Fibroblast of the aortic adventitia (primary cell): ENCODE measurements at regions not wholly inside any gene's neighbourhood (a gene's known extent, or its start where the extent isn't known, plus 50 kb on each side); places are given as distances from the start of the nearest gene placed in this dataset.

Experiments
- DNase-seq: peaks from one replicate; pipeline ENCODE4 v3.0.0-alpha.2; 2010; ENCODE audit warnings: low read depth
- H3K4me3 ChIP-seq: 2 replicates; pipeline ENCODE4 v1.5.1; 2011; ENCODE audit warnings: low read depth, mild to moderate bottlenecking, control low read depth, low read length, moderate library complexity
- CTCF ChIP-seq: IDR thresholded peaks from 2 replicates; pipeline ENCODE4 v1.5.1; 2011; ENCODE audit warnings: mild to moderate bottlenecking, low read length, control low read depth, inconsistent platforms; ENCODE audit not compliant: insufficient read depth

DNA sequence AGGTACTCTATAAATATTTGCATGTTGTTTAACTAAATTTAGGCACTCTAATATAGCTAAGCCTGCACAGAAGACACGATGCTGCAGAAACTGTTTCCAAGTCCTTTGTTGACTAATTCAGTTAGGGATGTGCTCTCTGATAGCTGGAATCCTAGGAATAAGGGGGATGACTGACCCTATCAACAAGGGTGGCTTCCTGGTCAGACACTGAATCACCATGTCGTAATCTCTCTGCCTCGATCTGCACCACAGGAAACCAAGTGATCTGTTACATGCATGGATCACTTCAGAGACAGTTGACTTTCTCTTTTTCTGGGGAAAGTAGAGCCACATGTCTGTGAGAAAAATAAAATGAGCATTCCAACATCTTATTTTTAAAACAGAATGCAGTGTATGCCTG, 169.1 kb downstream of the GUCY2F start:
- H3K4me3 ChIP-seq: no peak overlapping the region
- DNase-seq: no peak
- no peak for TF ChIP-seq CTCF

DNA sequence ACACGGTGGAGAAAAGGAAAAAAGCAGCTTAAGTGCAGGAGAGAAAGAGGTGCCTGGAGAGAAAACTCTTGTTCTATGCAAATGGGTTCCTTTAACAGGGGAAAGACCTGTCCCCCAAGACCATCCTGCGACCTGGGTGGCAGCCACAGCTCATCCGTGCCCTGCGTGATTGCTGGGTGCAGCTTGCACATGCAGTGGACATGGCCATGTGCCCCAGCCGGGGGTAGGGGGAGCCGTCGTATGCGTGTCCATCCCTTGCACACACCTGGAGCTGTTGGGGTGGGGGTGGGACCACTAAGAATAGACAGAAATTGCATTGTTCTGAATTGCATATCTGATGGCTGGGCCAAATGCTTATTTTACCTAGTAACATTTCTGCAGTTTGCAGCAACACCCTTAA, 171.9 kb downstream of the GUCY2F start:
- DNase-seq: no peak
- TF ChIP-seq CTCF: no peak

DNA sequence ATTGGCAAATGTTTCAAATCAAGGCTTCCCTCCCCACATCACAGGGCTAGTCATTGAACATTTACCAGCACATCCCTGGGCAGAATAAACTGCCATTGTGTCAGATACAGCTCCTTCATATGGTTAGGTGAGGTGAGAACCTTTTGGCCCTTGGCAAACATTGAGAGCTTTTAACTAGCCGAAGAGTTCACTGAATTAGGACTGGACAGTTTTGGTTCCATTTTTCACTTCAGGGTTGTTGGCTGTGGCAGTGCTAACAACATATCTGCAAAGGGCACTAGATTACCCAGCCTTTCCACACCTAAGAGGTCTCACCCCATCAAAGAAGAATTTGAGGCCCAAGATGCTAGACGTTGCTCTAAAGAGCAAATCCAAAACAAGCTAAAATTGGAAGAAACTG, 180.7 kb downstream of the GUCY2F start:
- H3K4me3 ChIP-seq: no peak overlapping the region
- DNase-seq: no peak
- no peak for TF ChIP-seq CTCF

More for the DNA sequence above, 171.9 kb downstream of the GUCY2F start:
- no peak overlapping the region for H3K4me3 ChIP-seq

DNA sequence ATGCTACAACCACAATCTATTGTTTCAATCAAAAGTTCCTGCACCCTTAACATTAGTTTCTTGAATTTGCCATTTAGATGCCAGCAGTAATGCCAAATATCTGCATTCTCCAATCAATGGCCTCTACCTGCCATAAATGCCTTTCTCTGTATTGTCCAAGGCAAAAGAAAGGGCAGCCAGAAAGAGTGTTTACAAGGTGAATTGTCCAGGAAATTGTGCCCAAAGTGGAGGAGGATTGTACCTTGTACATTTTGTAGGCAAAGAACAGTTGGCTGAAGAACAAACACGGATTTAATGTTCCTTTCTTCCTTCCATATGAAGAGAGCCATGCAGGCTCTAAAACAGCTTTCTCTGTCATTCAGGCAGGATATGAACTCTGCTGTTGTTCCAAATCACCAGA, 181.5 kb downstream of the GUCY2F start:
- TF ChIP-seq CTCF: no peak
- no peak for DNase-seq
- no peak overlapping the region for H3K4me3 ChIP-seq

GRCh38 chrX:109299091-109299490, 182.8 kb downstream of the GUCY2F start:
- DNase-seq: peak; percentile 2

DNA sequence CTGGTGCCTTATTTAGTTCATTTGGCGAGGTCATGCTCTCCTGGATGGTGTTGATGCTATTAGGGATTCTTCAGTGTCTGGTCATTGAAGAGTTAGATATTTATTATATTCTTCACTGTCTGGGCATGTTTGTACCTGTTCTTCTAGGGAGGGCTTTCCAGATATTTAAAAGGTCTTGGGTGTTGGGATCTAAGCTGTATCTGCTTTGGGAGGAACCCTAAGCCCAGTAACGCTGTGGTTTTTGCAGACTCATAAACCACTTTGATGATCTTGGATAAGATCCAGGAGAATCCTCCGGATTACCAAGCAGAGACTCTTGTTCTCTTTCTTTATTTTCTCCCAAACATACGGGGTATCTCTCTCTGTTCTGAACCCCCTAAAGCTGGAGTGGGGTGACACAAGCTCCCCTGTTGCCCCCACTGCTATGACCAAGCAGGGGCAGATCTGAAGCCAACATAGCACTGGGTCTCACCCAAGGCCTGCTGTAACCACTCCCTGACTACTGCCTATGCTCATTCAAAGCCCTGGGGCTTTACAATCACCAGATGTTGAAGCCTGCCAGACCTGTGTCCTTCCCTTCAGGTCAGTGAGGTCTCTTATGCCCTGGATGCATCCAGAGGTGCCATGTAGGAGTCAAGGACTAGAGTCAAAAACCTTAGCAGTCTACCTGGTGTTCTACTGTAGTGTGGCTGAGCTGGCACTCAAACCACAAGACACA, 187.6 kb downstream of the GUCY2F start:
- no peak for TF ChIP-seq CTCF
- DNase-seq: peak; percentile 6
- no peak overlapping the region for H3K4me3 ChIP-seq

More at GRCh38 chrX:109299091-109299490, 182.8 kb downstream of the GUCY2F start:
- no peak for TF ChIP-seq CTCF
- no peak overlapping the region for H3K4me3 ChIP-seq

DNA sequence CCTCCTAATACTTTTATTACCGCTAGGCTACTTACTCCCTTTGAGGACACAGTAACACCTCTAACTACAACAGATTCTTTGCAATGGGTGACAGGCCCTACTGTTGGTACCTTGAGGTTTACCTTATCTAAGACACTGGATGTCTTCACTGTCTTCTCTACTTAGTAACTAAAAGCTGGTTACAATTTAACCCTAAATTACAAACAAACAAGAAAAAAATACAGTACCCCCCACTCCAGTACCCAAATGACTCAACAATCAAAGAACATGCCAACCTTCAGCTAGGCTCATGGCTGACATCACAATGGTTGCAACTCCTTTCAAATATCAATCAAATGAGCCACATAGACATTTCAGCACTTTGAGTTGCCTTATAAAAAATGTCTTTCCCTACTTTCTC, 198.0 kb downstream of the GUCY2F start:
- DNase-seq: no peak
- no peak for TF ChIP-seq CTCF
- H3K4me3 ChIP-seq: no peak overlapping the region
